ENCODE measurements at regions not wholly inside any gene's neighbourhood (a gene's known extent, or its start where the extent isn't known, plus 50 kb on each side); places are given as distances from the start of the nearest gene placed in this dataset.

- H4K20me1 ChIP-seq (ENCODE audit: control insufficient read depth, insufficient read depth, low read length, poor library complexity, severe bottlenecking): no peaks in the 10 kb centered on the region
- no peak overlapping the region for H2AFZ ChIP-seq (ENCODE audit: insufficient read depth, low read depth, low read length, poor library complexity, severe bottlenecking)
- POLR2A ChIA-PET: no interaction called here
- no peaks in the 10 kb centered on the region for H3K27me3 Mint-ChIP-seq
- TF ChIP-seq EZH2 (IDR thresholded peaks at IDR 0.05; ENCODE audit: borderline replicate concordance, insufficient read depth, low read depth, low read length, poor library complexity, severe bottlenecking) (no peak), CTCF (IDR thresholded peaks at IDR 0.05) (no peak)
- no peaks in the 10 kb centered on the region for H3K4me1 ChIP-seq (ENCODE audit: control insufficient read depth in 2 of 2, insufficient read depth in 2 of 2, low read length in 2 of 2)
- 80% methylated on average over 1 of the region's 4 CpGs for WGBS (ENCODE audit: insufficient coverage)
- H3K27ac Mint-ChIP-seq: no peak overlapping the region
- no peaks in the 10 kb centered on the region for H3K27me3 ChIP-seq (replicated peaks in 1 of 4; ENCODE audit: control extremely low read depth in 1 of 4, control insufficient read depth in 3 of 4, insufficient read depth in 4 of 4, low read length in 3 of 4)
- H3K27ac ChIP-seq (ENCODE audit: low read length in 2 of 2): no peak overlapping the region
- DNase-seq (no peak), ATAC-seq (ENCODE audit: low read depth) (no peak)
- intact Hi-C loops (cut with micrococcal nuclease): no loop called here
- H3K4me2 ChIP-seq (replicated peaks; ENCODE audit: low read depth, low read length, poor library complexity, severe bottlenecking): no peak overlapping the region
- no peaks in the 10 kb centered on the region for H3K79me2 ChIP-seq (ENCODE audit: control insufficient read depth, insufficient read depth, low read length)
- no peaks in the 10 kb centered on the region for H3K4me1 Mint-ChIP-seq
- no peak overlapping the region for H3K4me3 ChIP-seq (ENCODE audit: control extremely low read depth in 1 of 5, extremely low read depth in 1 of 5, insufficient read depth in 1 of 5, low read depth in 2 of 5, low read length in 4 of 5)
- no peaks in the 10 kb centered on the region for H3K36me3 ChIP-seq (replicated peaks in 1 of 2; ENCODE audit: control extremely low read depth in 1 of 2, control insufficient read depth in 1 of 2, extremely low read depth in 1 of 2, insufficient read depth in 2 of 2, low read length in 1 of 2)
- H3K9ac ChIP-seq (ENCODE audit: low read length): no peak overlapping the region
- H3K9me3 ChIP-seq (ENCODE audit: control extremely low read depth in 1 of 3, control insufficient read depth in 2 of 3, insufficient read depth in 1 of 3, low read length in 2 of 3): no peaks in the 10 kb centered on the region
- no peak overlapping the region for H3K4me3 Mint-ChIP-seq
- CTCF ChIA-PET: no interaction called here
- peaks cover 3% of the 10 kb centered on the region for H3K9me3 Mint-ChIP-seq (ENCODE audit: insufficient read depth)
These were observed 574.3 kb downstream of the KCNH5 start for GRCh38 chr14:62470935-62471334.

- no peaks in the 10 kb centered on the region for H3K79me2 ChIP-seq (ENCODE audit: control insufficient read depth, insufficient read depth, low read length)
- CTCF ChIA-PET: no interaction called here
- H3K9ac ChIP-seq (ENCODE audit: low read length): no peak overlapping the region
- H3K27ac Mint-ChIP-seq: no peak overlapping the region
- no peaks in the 10 kb centered on the region for H3K27me3 ChIP-seq (replicated peaks in 1 of 4; ENCODE audit: control extremely low read depth in 1 of 4, control insufficient read depth in 3 of 4, insufficient read depth in 4 of 4, low read length in 3 of 4)
- no peaks in the 10 kb centered on the region for H3K4me1 Mint-ChIP-seq
- H3K9me3 Mint-ChIP-seq (ENCODE audit: insufficient read depth): peaks cover 3% of the 10 kb centered on the region
- H3K27ac ChIP-seq (ENCODE audit: low read length in 2 of 2): no peak overlapping the region
- no peak overlapping the region for H3K4me3 Mint-ChIP-seq
- intact Hi-C loops (cut with micrococcal nuclease): no loop called here
- no peak for DNase-seq
- H3K36me3 ChIP-seq (replicated peaks in 1 of 2; ENCODE audit: control extremely low read depth in 1 of 2, control insufficient read depth in 1 of 2, extremely low read depth in 1 of 2, insufficient read depth in 2 of 2, low read length in 1 of 2): no peaks in the 10 kb centered on the region
- no CpG with 5 or more reads among the region's 1 CpG for WGBS (ENCODE audit: insufficient coverage)
- no peak overlapping the region for H2AFZ ChIP-seq (ENCODE audit: insufficient read depth, low read depth, low read length, poor library complexity, severe bottlenecking)
- peaks cover 0 to 2% (median 0%) of the 10 kb centered on the region in 3 donors for H3K9me3 ChIP-seq (ENCODE audit: control extremely low read depth in 1 of 3, control insufficient read depth in 2 of 3, insufficient read depth in 1 of 3, low read length in 2 of 3)
- no peaks in the 10 kb centered on the region for H4K20me1 ChIP-seq (ENCODE audit: control insufficient read depth, insufficient read depth, low read length, poor library complexity, severe bottlenecking)
- POLR2A ChIA-PET: no interaction called here
- H3K4me2 ChIP-seq (replicated peaks; ENCODE audit: low read depth, low read length, poor library complexity, severe bottlenecking): no peak overlapping the region
- TF ChIP-seq CTCF (IDR thresholded peaks at IDR 0.05) (no peak), EZH2 (IDR thresholded peaks at IDR 0.05; ENCODE audit: borderline replicate concordance, insufficient read depth, low read depth, low read length, poor library complexity, severe bottlenecking) (no peak)
- no peak for ATAC-seq (ENCODE audit: low read depth)
- H3K4me3 ChIP-seq (ENCODE audit: control extremely low read depth in 1 of 5, extremely low read depth in 1 of 5, insufficient read depth in 1 of 5, low read depth in 2 of 5, low read length in 4 of 5): no peak overlapping the region
- H3K27me3 Mint-ChIP-seq: no peaks in the 10 kb centered on the region
- no peaks in the 10 kb centered on the region for H3K4me1 ChIP-seq (ENCODE audit: control insufficient read depth in 2 of 2, insufficient read depth in 2 of 2, low read length in 2 of 2)
These were observed 554.1 kb downstream of the KCNH5 start for GRCh38 chr14:62491146-62491545.
